ENCODE measurements at regions not wholly inside any gene's neighbourhood (a gene's known extent, or its start where the extent isn't known, plus 50 kb on each side); places are given as distances from the start of the nearest gene placed in this dataset.

GRCh38 chr12:58395056-58395455 is 453.7 kb downstream of the ATP23 start:
- Histone ChIP-seq H3K27me3 (ENCODE audit: insufficient read depth, low read length) (no peaks in the 10 kb centered on the region), H3K27ac (ENCODE audit: low read depth, low read length) (no peak overlapping the region), H3K4me1 (ENCODE audit: insufficient read depth, low read length) (no peaks in the 10 kb centered on the region), H3K9ac (ENCODE audit: low read depth, low read length) (no peak overlapping the region), H3K9me3 (ENCODE audit: insufficient read depth, low read depth, low read length) (no peaks in the 10 kb centered on the region), H3K36me3 (ENCODE audit: insufficient read depth, low read length) (no peaks in the 10 kb centered on the region), H3K4me3 (ENCODE audit: low read length) (no peak overlapping the region)
- WGBS: 93% methylated on average over 3 of the region's 3 CpGs

GRCh38 chr12:58395470-58395869 is 454.1 kb downstream of the ATP23 start:
- Histone ChIP-seq H3K36me3 (ENCODE audit: insufficient read depth, low read length) (no peaks in the 10 kb centered on the region), H3K9me3 (ENCODE audit: insufficient read depth, low read depth, low read length) (no peaks in the 10 kb centered on the region), H3K27me3 (ENCODE audit: insufficient read depth, low read length) (no peaks in the 10 kb centered on the region), H3K27ac (ENCODE audit: low read depth, low read length) (no peak overlapping the region), H3K4me1 (ENCODE audit: insufficient read depth, low read length) (no peaks in the 10 kb centered on the region), H3K4me3 (ENCODE audit: low read length) (no peak overlapping the region), H3K9ac (ENCODE audit: low read depth, low read length) (no peak overlapping the region)

- WGBS: 95% methylated on average over 2 of the region's 2 CpGs
Measured at GRCh38 chr12:58396239-58396638, 454.9 kb downstream of the ATP23 start.

GRCh38 chr12:58405363-58405762 is 464.0 kb downstream of the ATP23 start:
- no peaks in the 10 kb centered on the region; the same call in 1 of the 2 replicates for H3K9me3 ChIP-seq (ENCODE audit: insufficient read depth, low read depth, low read length)
- H3K9ac ChIP-seq (ENCODE audit: low read depth, low read length): no peak overlapping the region
- peaks cover 4% of the 10 kb centered on the region; the same call in 1 of the 2 replicates for H3K4me1 ChIP-seq (ENCODE audit: insufficient read depth, low read length)
- no peak overlapping the region for H3K4me3 ChIP-seq (ENCODE audit: low read length)
- H3K27ac ChIP-seq (ENCODE audit: low read depth, low read length): no peak overlapping the region
- no peaks in the 10 kb centered on the region for H3K36me3 ChIP-seq (ENCODE audit: insufficient read depth, low read length)
- 92% methylated on average over 3 of the region's 4 CpGs for WGBS
- H3K27me3 ChIP-seq (ENCODE audit: insufficient read depth, low read length): no peaks in the 10 kb centered on the region

More at GRCh38 chr12:58396239-58396638, 454.9 kb downstream of the ATP23 start:
- H3K27ac ChIP-seq (ENCODE audit: low read depth, low read length): no peak overlapping the region
- H3K4me3 ChIP-seq (ENCODE audit: low read length): no peak overlapping the region
- no peaks in the 10 kb centered on the region for H3K9me3 ChIP-seq (ENCODE audit: insufficient read depth, low read depth, low read length)
- no peak overlapping the region for H3K9ac ChIP-seq (ENCODE audit: low read depth, low read length)
- H3K4me1 ChIP-seq (ENCODE audit: insufficient read depth, low read length): no peaks in the 10 kb centered on the region
- no peaks in the 10 kb centered on the region for H3K36me3 ChIP-seq (ENCODE audit: insufficient read depth, low read length)
- no peaks in the 10 kb centered on the region for H3K27me3 ChIP-seq (ENCODE audit: insufficient read depth, low read length)

GRCh38 chr12:58408516-58408915 is 467.1 kb downstream of the ATP23 start:
- peaks cover 4% of the 10 kb centered on the region; the same call in 1 of the 2 replicates for H3K4me1 ChIP-seq (ENCODE audit: insufficient read depth, low read length)
- H3K27ac ChIP-seq (ENCODE audit: low read depth, low read length): no peak overlapping the region
- no peaks in the 10 kb centered on the region for H3K36me3 ChIP-seq (ENCODE audit: insufficient read depth, low read length)
- H3K27me3 ChIP-seq (ENCODE audit: insufficient read depth, low read length): no peaks in the 10 kb centered on the region
- no peak overlapping the region for H3K4me3 ChIP-seq (ENCODE audit: low read length)
- no peak overlapping the region for H3K9ac ChIP-seq (ENCODE audit: low read depth, low read length)
- 93% methylated on average over 1 of the region's 1 CpG for WGBS
- no peaks in the 10 kb centered on the region for H3K9me3 ChIP-seq (ENCODE audit: insufficient read depth, low read depth, low read length)

- Histone ChIP-seq H3K4me3 (ENCODE audit: low read length) (no peak overlapping the region), H3K9me3 (ENCODE audit: insufficient read depth, low read depth, low read length) (no peaks in the 10 kb centered on the region), H3K9ac (ENCODE audit: low read depth, low read length) (no peak overlapping the region), H3K27me3 (ENCODE audit: insufficient read depth, low read length) (no peaks in the 10 kb centered on the region), H3K27ac (ENCODE audit: low read depth, low read length) (no peak overlapping the region), H3K4me1 (ENCODE audit: insufficient read depth, low read length) (peaks cover 21% of the 10 kb centered on the region; the same call in 1 of the 2 replicates), H3K36me3 (ENCODE audit: insufficient read depth, low read length) (no peaks in the 10 kb centered on the region)
- 90% methylated on average over 1 of the region's 2 CpGs for WGBS
Measured at GRCh38 chr12:58412461-58413060, 471.2 kb downstream of the ATP23 start.

GRCh38 chr12:58413794-58414193 is 472.4 kb downstream of the ATP23 start:
- whole genome bisulfite sequencing: 90% methylated on average over 1 of the region's 1 CpG
- H3K4me1 ChIP-seq (ENCODE audit: insufficient read depth, low read length): peaks cover 21% of the 10 kb centered on the region; the same call in 1 of the 2 replicates
- H3K9me3 ChIP-seq (ENCODE audit: insufficient read depth, low read depth, low read length): no peaks in the 10 kb centered on the region
- H3K27ac ChIP-seq (ENCODE audit: low read depth, low read length): no peak overlapping the region
- H3K4me3 ChIP-seq (ENCODE audit: low read length): no peak overlapping the region
- no peak overlapping the region for H3K9ac ChIP-seq (ENCODE audit: low read depth, low read length)
- no peaks in the 10 kb centered on the region for H3K36me3 ChIP-seq (ENCODE audit: insufficient read depth, low read length)
- no peaks in the 10 kb centered on the region for H3K27me3 ChIP-seq (ENCODE audit: insufficient read depth, low read length)

- 38% methylated on average over 2 of the region's 2 CpGs for WGBS
- H3K27me3 ChIP-seq (ENCODE audit: insufficient read depth, low read length): no peaks in the 10 kb centered on the region
- peaks cover 21% of the 10 kb centered on the region; the same call in 1 of the 2 replicates for H3K4me1 ChIP-seq (ENCODE audit: insufficient read depth, low read length)
- no peak overlapping the region for H3K27ac ChIP-seq (ENCODE audit: low read depth, low read length)
- no peaks in the 10 kb centered on the region for H3K9me3 ChIP-seq (ENCODE audit: insufficient read depth, low read depth, low read length)
- no peak overlapping the region for H3K4me3 ChIP-seq (ENCODE audit: low read length)
- no peaks in the 10 kb centered on the region for H3K36me3 ChIP-seq (ENCODE audit: insufficient read depth, low read length)
- no peak overlapping the region for H3K9ac ChIP-seq (ENCODE audit: low read depth, low read length)
Measured at GRCh38 chr12:58414398-58414871, 473.1 kb downstream of the ATP23 start.

GRCh38 chr12:58415716-58416115 is 474.3 kb downstream of the ATP23 start:
- H3K4me1 ChIP-seq (ENCODE audit: insufficient read depth, low read length): peaks cover 21% of the 10 kb centered on the region; the same call in 1 of the 2 replicates

GRCh38 chr12:58416236-58416635 is 474.9 kb downstream of the ATP23 start:
- H3K36me3 ChIP-seq (ENCODE audit: insufficient read depth, low read length): no peaks in the 10 kb centered on the region
- H3K9me3 ChIP-seq (ENCODE audit: insufficient read depth, low read depth, low read length): no peaks in the 10 kb centered on the region
- no peaks in the 10 kb centered on the region for H3K27me3 ChIP-seq (ENCODE audit: insufficient read depth, low read length)
- no peak overlapping the region for H3K9ac ChIP-seq (ENCODE audit: low read depth, low read length)
- H3K4me1 ChIP-seq (ENCODE audit: insufficient read depth, low read length): peaks cover 21% of the 10 kb centered on the region; the same call in 1 of the 2 replicates
- H3K27ac ChIP-seq (ENCODE audit: low read depth, low read length): no peak overlapping the region
- WGBS: 92% methylated on average over 2 of the region's 2 CpGs
- no peak overlapping the region for H3K4me3 ChIP-seq (ENCODE audit: low read length)

More at GRCh38 chr12:58415716-58416115, 474.3 kb downstream of the ATP23 start:
- Histone ChIP-seq H3K27ac (ENCODE audit: low read depth, low read length) (no peak overlapping the region), H3K9me3 (ENCODE audit: insufficient read depth, low read depth, low read length) (no peaks in the 10 kb centered on the region), H3K27me3 (ENCODE audit: insufficient read depth, low read length) (no peaks in the 10 kb centered on the region), H3K4me3 (ENCODE audit: low read length) (no peak overlapping the region), H3K9ac (ENCODE audit: low read depth, low read length) (no peak overlapping the region), H3K36me3 (ENCODE audit: insufficient read depth, low read length) (no peaks in the 10 kb centered on the region)

- no peaks in the 10 kb centered on the region for H3K27me3 ChIP-seq (ENCODE audit: insufficient read depth, low read length)
- no peak overlapping the region for H3K27ac ChIP-seq (ENCODE audit: low read depth, low read length)
- no peaks in the 10 kb centered on the region for H3K9me3 ChIP-seq (ENCODE audit: insufficient read depth, low read depth, low read length)
- H3K4me3 ChIP-seq (ENCODE audit: low read length): no peak overlapping the region
- WGBS: 94% methylated on average over 13 of the region's 13 CpGs
- H3K4me1 ChIP-seq (ENCODE audit: insufficient read depth, low read length): peaks cover 30% of the 10 kb centered on the region
- no peak overlapping the region for H3K9ac ChIP-seq (ENCODE audit: low read depth, low read length)
- H3K36me3 ChIP-seq (ENCODE audit: insufficient read depth, low read length): no peaks in the 10 kb centered on the region
Measured at GRCh38 chr12:58419196-58419760, 477.9 kb downstream of the ATP23 start.
